CD14-positive monocyte (primary cell): ENCODE measurements at regions not wholly inside any gene's neighbourhood (a gene's known extent, or its start where the extent isn't known, plus 50 kb on each side); places are given as distances from the start of the nearest gene placed in this dataset.

Experiments
- DNase-seq, 3 donors: peaks; one replicate each; pipeline ENCODE4 v3.0.0-alpha.2; 2011 to 2022
- H2AFZ ChIP-seq: 2 replicates; pipeline ENCODE4 v1.6.0; 2012; ENCODE audit warnings: mild to moderate bottlenecking, low read depth, low read length, inconsistent platforms; ENCODE audit not compliant: insufficient read depth, poor library complexity, severe bottlenecking
- H3K27ac ChIP-seq, 2 donors: 1 replicate in 1 of 2; 2 replicates in 1 of 2; pipeline ENCODE4 v1.5.1; 2012 to 2013; ENCODE audit warnings: low read length in 2 of 2, control low read depth in 1 of 2, inconsistent platforms in 1 of 2, low read depth in 1 of 2, mild to moderate bottlenecking in 1 of 2
- H3K27me3 ChIP-seq, 2 donors: one replicate each; pipeline versions ENCODE4 v1.6.0 to v1.6.1; 2011 to 2013; ENCODE audit warnings: low read length in 2 of 2; ENCODE audit not compliant: control insufficient read depth in 2 of 2, insufficient read depth in 2 of 2
- H3K36me3 ChIP-seq, 2 donors: replicated peaks in 1 of 2; 1 replicate in 1 of 2; 2 replicates in 1 of 2; pipeline versions ENCODE4 v1.5.1 to v1.6.1; 2012 to 2013; ENCODE audit warnings: low read length in 2 of 2, control low read depth in 1 of 2, inconsistent platforms in 1 of 2, mild to moderate bottlenecking in 1 of 2; ENCODE audit not compliant: insufficient read depth in 2 of 2, control insufficient read depth in 1 of 2
- H3K4me1 ChIP-seq, 2 donors: 1 replicate in 1 of 2; 2 replicates in 1 of 2; pipeline versions ENCODE4 v1.5.1 to v1.6.1; 2012 to 2013; ENCODE audit warnings: low read length in 2 of 2, control low read depth in 1 of 2, inconsistent platforms in 1 of 2, mild to moderate bottlenecking in 1 of 2, moderate library complexity in 1 of 2; ENCODE audit not compliant: insufficient read depth in 2 of 2, control insufficient read depth in 1 of 2
- H3K4me2 ChIP-seq: replicated peaks from 2 replicates; pipeline ENCODE3; 2012; ENCODE audit warnings: low read length, moderate library complexity, mild to moderate bottlenecking; ENCODE audit not compliant: poor library complexity, severe bottlenecking; ENCODE audit errors: extremely low read depth
- H3K4me3 ChIP-seq, 3 experiments: fragments of 200-600 bp in 1 of 3; sonication (generic) in 1 of 3; replicated peaks in 1 of 3; 1 replicate in 2 of 3; 2 replicates in 1 of 3; pipeline ENCODE4 v1.5.1; 2011 to 2013; ENCODE audit warnings: low read length in 3 of 3, mild to moderate bottlenecking in 3 of 3, control low read depth in 2 of 3, low read depth in 2 of 3, inconsistent platforms in 1 of 3, moderate library complexity in 1 of 3
- H3K79me2 ChIP-seq: 2 replicates; pipeline ENCODE4 v1.6.0; 2012; ENCODE audit warnings: mild to moderate bottlenecking, control low read depth, inconsistent platforms, low read length, moderate library complexity; ENCODE audit not compliant: insufficient read depth
- H3K9ac ChIP-seq: 2 replicates; pipeline ENCODE4 v1.6.0; 2017; ENCODE audit warnings: low read length, mild to moderate bottlenecking; ENCODE audit not compliant: insufficient read depth, poor library complexity, severe bottlenecking
- H3K9me3 ChIP-seq, 2 donors: replicated peaks in 1 of 2; 1 replicate in 1 of 2; 2 replicates in 1 of 2; pipeline versions ENCODE4 v1.5.1 to v1.6.1; 2012 to 2013; ENCODE audit warnings: low read length in 2 of 2, control low read depth in 1 of 2; ENCODE audit not compliant: control insufficient read depth in 1 of 2, insufficient read depth in 1 of 2
- H4K20me1 ChIP-seq: 2 replicates; pipeline ENCODE4 v1.6.0; 2012; ENCODE audit warnings: mild to moderate bottlenecking, low read length, control low read depth, moderate library complexity; ENCODE audit not compliant: insufficient read depth
- H3K27ac Mint-ChIP-seq, 7 donors: one replicate each; pipeline ENCODE4 v1.8.0; 2020; ENCODE audit warnings: mild to moderate bottlenecking in 7 of 7, mixed read lengths in 7 of 7, moderate library complexity in 6 of 7, inconsistent platforms in 2 of 7
- H3K27me3 Mint-ChIP-seq, 3 donors: one replicate each; pipeline ENCODE4 v1.8.0; 2021 to 2022; ENCODE audit warnings: low read depth in 3 of 3, mild to moderate bottlenecking in 3 of 3, mixed read lengths in 3 of 3, moderate library complexity in 3 of 3, inconsistent platforms in 1 of 3
- H3K36me3 Mint-ChIP-seq, 2 donors: one replicate each; pipeline ENCODE4 v1.8.0; 2020; ENCODE audit warnings: mixed read lengths in 2 of 2, inconsistent platforms in 1 of 2, mild to moderate bottlenecking in 1 of 2
- H3K4me1 Mint-ChIP-seq: one replicate; pipeline ENCODE4 v1.8.0; 2020; ENCODE audit warnings: mild to moderate bottlenecking, mixed read lengths
- H3K4me3 Mint-ChIP-seq, 2 donors: one replicate each; pipeline ENCODE4 v1.8.0; 2020; ENCODE audit warnings: mild to moderate bottlenecking in 2 of 2, mixed read lengths in 2 of 2, moderate library complexity in 1 of 2
- H3K9me3 Mint-ChIP-seq, 7 donors: one replicate each; pipeline ENCODE4 v1.8.0; 2020 to 2022; ENCODE audit warnings: mixed read lengths in 7 of 7, mild to moderate bottlenecking in 6 of 7, moderate library complexity in 6 of 7, inconsistent platforms in 2 of 7
- WGBS: methylation state at CpG from one replicate; pipeline ENCODE4 v1.1.5; 2013; ENCODE audit warnings: missing lambda C conversion rate; ENCODE audit not compliant: insufficient coverage; 5-methylcytosine and 5-hydroxymethylcytosine counted together
- intact Hi-C, 2 donors: fragments of 100-400 bp; cut with micrococcal nuclease; formaldehyde crosslinking; loops; one replicate each; pipeline versions ENCODE4 v1.15.0 to v1.15.1; 2023
- TF ChIP-seq, protein P1 (sequence below): fragments of 200-600 bp; IDR thresholded peaks from one replicate; pipeline ENCODE4 v1.8.0; 2022; ENCODE audit warnings: antibody characterized with exemption, mild to moderate bottlenecking

DNA sequence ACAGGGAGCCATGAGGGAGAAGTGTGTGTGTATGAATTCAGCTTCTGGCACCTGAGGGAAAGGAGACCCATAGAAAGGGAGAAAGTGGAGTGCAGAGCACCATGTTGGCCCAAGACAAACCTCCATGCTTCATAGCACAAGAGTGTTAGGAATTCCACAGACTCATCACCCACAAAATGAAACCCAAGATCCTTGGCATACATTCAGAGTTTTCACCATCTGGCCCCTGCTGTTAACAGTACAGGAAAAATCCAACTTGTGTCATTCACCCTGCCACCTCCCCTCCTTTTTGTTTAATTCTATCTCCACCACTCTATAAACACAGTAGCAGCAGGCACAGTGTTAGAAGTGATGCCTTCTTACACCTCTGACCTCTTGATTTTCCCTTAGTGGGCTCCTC is 60.0 kb upstream of the MNS1 start:
- no peaks in the 10 kb centered on the region for H3K79me2 ChIP-seq
- no peak overlapping the region for H2AFZ ChIP-seq
- H3K27me3 ChIP-seq: no peaks in the 10 kb centered on the region
- Mint-ChIP-seq H3K4me3 (no peak overlapping the region), H3K4me1 (no peaks in the 10 kb centered on the region), H3K27me3 (peaks cover 0 to 1% (median 0%) of the 10 kb centered on the region in 3 donors), H3K27ac (no peak overlapping the region), H3K36me3 (no peaks in the 10 kb centered on the region), H3K9me3 (peaks cover 0 to 5% (median 2%) of the 10 kb centered on the region in 7 donors)
- H3K27ac ChIP-seq: no peak overlapping the region
- no peak for DNase-seq
- H3K4me2 ChIP-seq: no peak overlapping the region
- TF ChIP-seq, protein P1, sequence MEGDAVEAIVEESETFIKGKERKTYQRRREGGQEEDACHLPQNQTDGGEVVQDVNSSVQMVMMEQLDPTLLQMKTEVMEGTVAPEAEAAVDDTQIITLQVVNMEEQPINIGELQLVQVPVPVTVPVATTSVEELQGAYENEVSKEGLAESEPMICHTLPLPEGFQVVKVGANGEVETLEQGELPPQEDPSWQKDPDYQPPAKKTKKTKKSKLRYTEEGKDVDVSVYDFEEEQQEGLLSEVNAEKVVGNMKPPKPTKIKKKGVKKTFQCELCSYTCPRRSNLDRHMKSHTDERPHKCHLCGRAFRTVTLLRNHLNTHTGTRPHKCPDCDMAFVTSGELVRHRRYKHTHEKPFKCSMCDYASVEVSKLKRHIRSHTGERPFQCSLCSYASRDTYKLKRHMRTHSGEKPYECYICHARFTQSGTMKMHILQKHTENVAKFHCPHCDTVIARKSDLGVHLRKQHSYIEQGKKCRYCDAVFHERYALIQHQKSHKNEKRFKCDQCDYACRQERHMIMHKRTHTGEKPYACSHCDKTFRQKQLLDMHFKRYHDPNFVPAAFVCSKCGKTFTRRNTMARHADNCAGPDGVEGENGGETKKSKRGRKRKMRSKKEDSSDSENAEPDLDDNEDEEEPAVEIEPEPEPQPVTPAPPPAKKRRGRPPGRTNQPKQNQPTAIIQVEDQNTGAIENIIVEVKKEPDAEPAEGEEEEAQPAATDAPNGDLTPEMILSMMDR: no peak
- no peaks in the 10 kb centered on the region for H4K20me1 ChIP-seq
- no peaks in the 10 kb centered on the region for H3K9me3 ChIP-seq
- H3K4me1 ChIP-seq: no peaks in the 10 kb centered on the region
- no peak overlapping the region for H3K9ac ChIP-seq
- no peak overlapping the region for H3K4me3 ChIP-seq
- intact Hi-C loops: no loop called here
- no peaks in the 10 kb centered on the region for H3K36me3 ChIP-seq

- intact Hi-C loops: no loop called here
- Mint-ChIP-seq H3K36me3 (no peaks in the 10 kb centered on the region), H3K4me3 (no peak overlapping the region), H3K4me1 (no peaks in the 10 kb centered on the region), H3K9me3 (peaks cover 2 to 8% (median 4%) of the 10 kb centered on the region in 7 donors), H3K27me3 (peaks cover 0 to 1% (median 0%) of the 10 kb centered on the region in 3 donors), H3K27ac (no peak overlapping the region)
- Histone ChIP-seq H3K9ac (no peak overlapping the region), H3K79me2 (no peaks in the 10 kb centered on the region), H3K9me3 (peaks cover 0 to 3% of the 10 kb centered on the region in 2 donors), H3K4me2 (no peak overlapping the region), H2AFZ (no peak overlapping the region), H4K20me1 (no peaks in the 10 kb centered on the region), H3K27me3 (no peaks in the 10 kb centered on the region), H3K4me3 (no peak overlapping the region), H3K36me3 (no peaks in the 10 kb centered on the region), H3K27ac (no peak overlapping the region), H3K4me1 (no peaks in the 10 kb centered on the region)
- DNase-seq: no peak
- TF ChIP-seq, protein P1: no peak
- WGBS: 75% methylated on average over 1 of the region's 2 CpGs
These were observed 58.6 kb upstream of the MNS1 start for GRCh38 chr15:56523521-56523920.
